ENCODE measurements at regions not wholly inside any gene's neighbourhood (a gene's known extent, or its start where the extent isn't known, plus 50 kb on each side); places are given as distances from the start of the nearest gene placed in this dataset.

- ATAC-seq (replicated peaks): no peak
- no peaks in the 10 kb centered on the region for H3K36me3 Mint-ChIP-seq
- peaks cover 0 to 6% of the 10 kb centered on the region in 2 donors for H3K27me3 Mint-ChIP-seq
- no peak overlapping the region for H3K4me3 Mint-ChIP-seq
- no peaks in the 10 kb centered on the region for H3K4me1 Mint-ChIP-seq
- no peak for DNase-seq
- peaks cover 4 to 5% of the 10 kb centered on the region in 2 donors for H3K9me3 Mint-ChIP-seq
- no peak overlapping the region for H3K27ac Mint-ChIP-seq
These were observed 95.0 kb upstream of the CABCOCO1 start for GRCh38 chr10:61567729-61568128.

- DNase-seq: no peak
- no peak for ATAC-seq (replicated peaks)
- no peak overlapping the region for H3K27ac Mint-ChIP-seq
- peaks cover 4 to 5% of the 10 kb centered on the region in 2 donors for H3K9me3 Mint-ChIP-seq
- H3K27me3 Mint-ChIP-seq: no peaks in the 10 kb centered on the region
- H3K36me3 Mint-ChIP-seq: no peaks in the 10 kb centered on the region
- H3K4me1 Mint-ChIP-seq: no peaks in the 10 kb centered on the region
- H3K4me3 Mint-ChIP-seq: no peak overlapping the region
These were observed 96.7 kb upstream of the CABCOCO1 start for GRCh38 chr10:61565819-61566560.

- H3K27ac Mint-ChIP-seq: no peak overlapping the region
- DNase-seq (no peak), ATAC-seq (replicated peaks) (no peak)
- no peak overlapping the region for H3K4me3 Mint-ChIP-seq
- H3K4me1 Mint-ChIP-seq: no peaks in the 10 kb centered on the region
- no peaks in the 10 kb centered on the region for H3K27me3 Mint-ChIP-seq
- H3K36me3 Mint-ChIP-seq: no peaks in the 10 kb centered on the region
- peaks cover 0 to 2% of the 10 kb centered on the region in 2 donors for H3K9me3 Mint-ChIP-seq
These were observed 98.3 kb upstream of the CABCOCO1 start for GRCh38 chr10:61564444-61564843.

- Mint-ChIP-seq H3K9me3 (peaks cover 2% of the 10 kb centered on the region in 2 donors), H3K27me3 (peaks cover 4 to 5% of the 10 kb centered on the region in 2 donors), H3K36me3 (no peaks in the 10 kb centered on the region), H3K4me1 (no peaks in the 10 kb centered on the region), H3K4me3 (no peak overlapping the region), H3K27ac (no peak overlapping the region)
- ATAC-seq (replicated peaks): no peak
- no peak for DNase-seq
These were observed 103.1 kb upstream of the CABCOCO1 start for GRCh38 chr10:61559615-61560014.

- peaks cover 2% of the 10 kb centered on the region in 2 donors for H3K9me3 Mint-ChIP-seq
- DNase-seq (no peak), ATAC-seq (replicated peaks) (no peak)
- H3K36me3 Mint-ChIP-seq: no peaks in the 10 kb centered on the region
- peaks cover 4 to 5% of the 10 kb centered on the region in 2 donors for H3K27me3 Mint-ChIP-seq
- no peaks in the 10 kb centered on the region for H3K4me1 Mint-ChIP-seq
- H3K4me3 Mint-ChIP-seq: no peak overlapping the region
- H3K27ac Mint-ChIP-seq: no peak overlapping the region
These were observed 104.5 kb upstream of the CABCOCO1 start for GRCh38 chr10:61558188-61558587.

GRCh38 chr10:61554925-61555324 is 101.7 kb upstream of the TMEM26 start:
- ATAC-seq (replicated peaks): no peak
- Mint-ChIP-seq H3K27me3 (peaks cover 4 to 5% of the 10 kb centered on the region in 2 donors), H3K4me3 (no peak overlapping the region), H3K36me3 (no peaks in the 10 kb centered on the region), H3K9me3 (peaks cover 2% of the 10 kb centered on the region in 2 donors), H3K27ac (no peak overlapping the region), H3K4me1 (no peaks in the 10 kb centered on the region)
- no peak for DNase-seq

GRCh38 chr10:61549861-61550260 is 96.7 kb upstream of the TMEM26 start:
- ATAC-seq (replicated peaks) (no peak), DNase-seq (no peak)
- Mint-ChIP-seq H3K9me3 (peaks cover 2 to 3% of the 10 kb centered on the region in 2 donors), H3K27ac (no peak overlapping the region), H3K4me1 (no peaks in the 10 kb centered on the region), H3K27me3 (no peaks in the 10 kb centered on the region), H3K4me3 (no peak overlapping the region), H3K36me3 (no peaks in the 10 kb centered on the region)

- ATAC-seq (replicated peaks): no peak
- Mint-ChIP-seq H3K4me1 (no peaks in the 10 kb centered on the region), H3K4me3 (no peak overlapping the region), H3K9me3 (peaks cover 4% of the 10 kb centered on the region in 2 donors), H3K36me3 (no peaks in the 10 kb centered on the region), H3K27me3 (no peaks in the 10 kb centered on the region), H3K27ac (no peak overlapping the region)
- DNase-seq: no peak
These were observed 95.2 kb upstream of the TMEM26 start for GRCh38 chr10:61548364-61548763.

GRCh38 chr10:61547297-61547696 is 94.1 kb upstream of the TMEM26 start:
- Mint-ChIP-seq H3K27me3 (no peaks in the 10 kb centered on the region), H3K4me1 (no peaks in the 10 kb centered on the region), H3K36me3 (no peaks in the 10 kb centered on the region), H3K27ac (no peak overlapping the region), H3K9me3 (peaks cover 4% of the 10 kb centered on the region in 2 donors), H3K4me3 (no peak overlapping the region)
- no peak for ATAC-seq (replicated peaks)
- no peak for DNase-seq

- ATAC-seq (replicated peaks) (no peak), DNase-seq (no peak)
- Mint-ChIP-seq H3K4me3 (no peak overlapping the region), H3K27me3 (no peaks in the 10 kb centered on the region), H3K4me1 (no peaks in the 10 kb centered on the region), H3K36me3 (no peaks in the 10 kb centered on the region), H3K27ac (no peak overlapping the region), H3K9me3 (peaks cover 4% of the 10 kb centered on the region in 2 donors)
These were observed 92.0 kb upstream of the TMEM26 start for GRCh38 chr10:61545170-61545569.

GRCh38 chr10:61543831-61544230 is 90.7 kb upstream of the TMEM26 start:
- ATAC-seq (replicated peaks) (no peak), DNase-seq (no peak)
- Mint-ChIP-seq H3K9me3 (peaks cover 4% of the 10 kb centered on the region in 2 donors), H3K36me3 (no peaks in the 10 kb centered on the region), H3K4me3 (no peak overlapping the region), H3K27me3 (peaks cover 0 to 4% of the 10 kb centered on the region in 2 donors), H3K4me1 (no peaks in the 10 kb centered on the region), H3K27ac (no peak overlapping the region)

GRCh38 chr10:61542596-61542995 is 89.4 kb upstream of the TMEM26 start:
- ATAC-seq (replicated peaks) (no peak), DNase-seq (no peak)
- Mint-ChIP-seq H3K4me1 (no peaks in the 10 kb centered on the region), H3K36me3 (no peaks in the 10 kb centered on the region), H3K4me3 (no peak overlapping the region), H3K27ac (no peak overlapping the region), H3K9me3 (peaks cover 4% of the 10 kb centered on the region in 2 donors), H3K27me3 (peaks cover 0 to 4% of the 10 kb centered on the region in 2 donors)

GRCh38 chr10:61541960-61542359 is 88.8 kb upstream of the TMEM26 start:
- Mint-ChIP-seq H3K27ac (no peak overlapping the region), H3K4me1 (no peaks in the 10 kb centered on the region), H3K27me3 (peaks cover 0 to 4% of the 10 kb centered on the region in 2 donors), H3K36me3 (no peaks in the 10 kb centered on the region), H3K4me3 (no peak overlapping the region), H3K9me3 (peaks cover 4% of the 10 kb centered on the region in 2 donors)
- no peak for DNase-seq
- ATAC-seq (replicated peaks): peak; percentile 60 to 77

GRCh38 chr10:61539876-61540275 is 86.7 kb upstream of the TMEM26 start:
- no peaks in the 10 kb centered on the region for H3K4me1 Mint-ChIP-seq
- ATAC-seq (replicated peaks) (no peak), DNase-seq (no peak)
- no peaks in the 10 kb centered on the region for H3K36me3 Mint-ChIP-seq
- peaks cover 2 to 6% of the 10 kb centered on the region in 2 donors for H3K9me3 Mint-ChIP-seq
- H3K27me3 Mint-ChIP-seq: peaks cover 0 to 4% of the 10 kb centered on the region in 2 donors
- no peak overlapping the region for H3K4me3 Mint-ChIP-seq
- H3K27ac Mint-ChIP-seq: no peak overlapping the region

- no peak overlapping the region for H3K27ac Mint-ChIP-seq
- no peaks in the 10 kb centered on the region for H3K36me3 Mint-ChIP-seq
- H3K27me3 Mint-ChIP-seq: peaks cover 3 to 6% of the 10 kb centered on the region in 2 donors
- peaks cover 0 to 6% of the 10 kb centered on the region in 2 donors for H3K9me3 Mint-ChIP-seq
- DNase-seq (no peak), ATAC-seq (replicated peaks) (no peak)
- no peak overlapping the region for H3K4me3 Mint-ChIP-seq
- H3K4me1 Mint-ChIP-seq: no peaks in the 10 kb centered on the region
These were observed 76.0 kb upstream of the TMEM26 start for GRCh38 chr10:61529208-61529607.
